Right lobe of liver (tissue), 4 donors: ENCODE measurements at regions not wholly inside any gene's neighbourhood (a gene's known extent, or its start where the extent isn't known, plus 50 kb on each side); places are given as distances from the start of the nearest gene placed in this dataset.

Experiments
- POLR2A ChIP-seq: fragments of 450-650 bp; IDR thresholded peaks from one replicate; pipeline ENCODE4 v1.6.1; 2017; ENCODE audit warnings: antibody characterized with exemption, mild to moderate bottlenecking
- TF ChIP-seq, protein P1 (sequence below), 4 donors: fragments of 200-600 bp in 3 of 4; fragments of 450-650 bp in 1 of 4; IDR thresholded peaks; one replicate each; pipeline versions ENCODE4 v1.5.1 to v1.8.0; 2016 to 2022; ENCODE audit warnings: antibody characterized with exemption in 4 of 4, mild to moderate bottlenecking in 2 of 4
- donor health status: DM: no; HTN: no; CAD: no.
- donor health status: DM: no; HTN: no; CAD: no.
- donor health status: DM: no; HTN: yes; CAD: no.

DNA sequence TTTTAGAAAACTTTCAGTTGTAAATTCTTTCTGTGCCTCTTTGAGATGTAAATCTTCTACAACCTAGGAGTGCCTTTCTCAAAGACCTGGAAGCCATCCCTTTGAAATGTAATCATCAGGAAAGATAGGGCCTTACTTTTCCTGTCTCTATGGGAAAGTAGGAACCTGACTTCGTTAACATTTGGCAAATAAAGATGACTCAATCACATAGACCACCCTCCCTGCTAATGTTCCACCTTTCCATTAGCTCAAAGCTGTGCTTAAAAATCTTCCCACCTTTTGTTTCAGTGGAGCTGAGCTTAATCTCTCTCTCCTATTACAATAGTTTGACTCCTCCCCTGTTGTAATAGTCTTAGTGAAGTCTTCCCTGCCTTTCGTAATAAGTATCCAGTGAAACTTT lies 247.7 kb downstream of the OLFM4 start:
- TF ChIP-seq, protein P1, sequence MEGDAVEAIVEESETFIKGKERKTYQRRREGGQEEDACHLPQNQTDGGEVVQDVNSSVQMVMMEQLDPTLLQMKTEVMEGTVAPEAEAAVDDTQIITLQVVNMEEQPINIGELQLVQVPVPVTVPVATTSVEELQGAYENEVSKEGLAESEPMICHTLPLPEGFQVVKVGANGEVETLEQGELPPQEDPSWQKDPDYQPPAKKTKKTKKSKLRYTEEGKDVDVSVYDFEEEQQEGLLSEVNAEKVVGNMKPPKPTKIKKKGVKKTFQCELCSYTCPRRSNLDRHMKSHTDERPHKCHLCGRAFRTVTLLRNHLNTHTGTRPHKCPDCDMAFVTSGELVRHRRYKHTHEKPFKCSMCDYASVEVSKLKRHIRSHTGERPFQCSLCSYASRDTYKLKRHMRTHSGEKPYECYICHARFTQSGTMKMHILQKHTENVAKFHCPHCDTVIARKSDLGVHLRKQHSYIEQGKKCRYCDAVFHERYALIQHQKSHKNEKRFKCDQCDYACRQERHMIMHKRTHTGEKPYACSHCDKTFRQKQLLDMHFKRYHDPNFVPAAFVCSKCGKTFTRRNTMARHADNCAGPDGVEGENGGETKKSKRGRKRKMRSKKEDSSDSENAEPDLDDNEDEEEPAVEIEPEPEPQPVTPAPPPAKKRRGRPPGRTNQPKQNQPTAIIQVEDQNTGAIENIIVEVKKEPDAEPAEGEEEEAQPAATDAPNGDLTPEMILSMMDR (IDR thresholded peaks at IDR 0.05): no peak
- TF ChIP-seq POLR2A: no peak
